Colonic mucosa (tissue), 4 donors: ENCODE measurements at regions not wholly inside any gene's neighbourhood (a gene's known extent, or its start where the extent isn't known, plus 50 kb on each side); places are given as distances from the start of the nearest gene placed in this dataset.

Experiments used
- DNase-seq: peaks from one replicate; pipeline ENCODE4 v3.0.0-alpha.2; 2020
- H3K27ac ChIP-seq: fragments of 200-600 bp; one replicate; pipeline ENCODE4 v1.8.0; 2021
- H3K27me3 ChIP-seq: fragments of 200-600 bp; one replicate; pipeline ENCODE4 v1.8.0; 2021
- H3K36me3 ChIP-seq: fragments of 200-600 bp; one replicate; pipeline ENCODE4 v1.8.0; 2021
- H3K4me1 ChIP-seq: fragments of 200-600 bp; one replicate; pipeline ENCODE4 v1.8.0; 2021; ENCODE audit warnings: mild to moderate bottlenecking
- H3K4me3 ChIP-seq: fragments of 200-600 bp; one replicate; pipeline ENCODE4 v1.8.0; 2021
- H3K9ac ChIP-seq, 2 donors: one replicate each; pipeline ENCODE4 v1.7.0; 2013; ENCODE audit warnings: control low read depth in 2 of 2, low read depth in 2 of 2, low read length in 2 of 2
- H3K9me3 ChIP-seq: fragments of 200-600 bp; one replicate; pipeline ENCODE4 v1.8.0; 2021
- intact Hi-C: fragments of 100-400 bp; cut with DNase I; formaldehyde crosslinking; loops from one replicate; pipeline ENCODE4 v1.14.1; 2022
- TF ChIP-seq, protein P1 (sequence below): fragments of 200-600 bp; IDR thresholded peaks from one replicate; pipeline ENCODE4 v1.8.0; 2022; ENCODE audit warnings: antibody characterized with exemption, mild to moderate bottlenecking
- donor health status: healthy.
- donor health status: DM: no; HTN: no; CAD: no.
- donor health status: DM: no; HTN: no; CAD: no.

GRCh38 chr11:19552656-19553260, 159.9 kb upstream of the NAV2 start:
- Histone ChIP-seq H3K4me3 (no peak overlapping the region), H3K9ac (no peak overlapping the region), H3K27ac (no peak overlapping the region), H3K9me3 (no peaks in the 10 kb centered on the region), H3K36me3 (no peaks in the 10 kb centered on the region), H3K4me1 (no peaks in the 10 kb centered on the region), H3K27me3 (no peaks in the 10 kb centered on the region)
- intact Hi-C loops = loop anchor here (1.0 to 10.0 kb wide), 5 partner anchors 240 to 802 kb away; no protein-coding TSS in a partner anchor
- no peak for DNase-seq
- TF ChIP-seq, protein P1, sequence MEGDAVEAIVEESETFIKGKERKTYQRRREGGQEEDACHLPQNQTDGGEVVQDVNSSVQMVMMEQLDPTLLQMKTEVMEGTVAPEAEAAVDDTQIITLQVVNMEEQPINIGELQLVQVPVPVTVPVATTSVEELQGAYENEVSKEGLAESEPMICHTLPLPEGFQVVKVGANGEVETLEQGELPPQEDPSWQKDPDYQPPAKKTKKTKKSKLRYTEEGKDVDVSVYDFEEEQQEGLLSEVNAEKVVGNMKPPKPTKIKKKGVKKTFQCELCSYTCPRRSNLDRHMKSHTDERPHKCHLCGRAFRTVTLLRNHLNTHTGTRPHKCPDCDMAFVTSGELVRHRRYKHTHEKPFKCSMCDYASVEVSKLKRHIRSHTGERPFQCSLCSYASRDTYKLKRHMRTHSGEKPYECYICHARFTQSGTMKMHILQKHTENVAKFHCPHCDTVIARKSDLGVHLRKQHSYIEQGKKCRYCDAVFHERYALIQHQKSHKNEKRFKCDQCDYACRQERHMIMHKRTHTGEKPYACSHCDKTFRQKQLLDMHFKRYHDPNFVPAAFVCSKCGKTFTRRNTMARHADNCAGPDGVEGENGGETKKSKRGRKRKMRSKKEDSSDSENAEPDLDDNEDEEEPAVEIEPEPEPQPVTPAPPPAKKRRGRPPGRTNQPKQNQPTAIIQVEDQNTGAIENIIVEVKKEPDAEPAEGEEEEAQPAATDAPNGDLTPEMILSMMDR = no peak

GRCh38 chr11:19552161-19552560, 160.5 kb upstream of the NAV2 start:
- Histone ChIP-seq H3K27me3 (no peaks in the 10 kb centered on the region), H3K4me1 (no peaks in the 10 kb centered on the region), H3K9ac (no peak overlapping the region), H3K4me3 (no peak overlapping the region), H3K36me3 (no peaks in the 10 kb centered on the region), H3K9me3 (no peaks in the 10 kb centered on the region), H3K27ac (no peak overlapping the region)
- intact Hi-C loops = loop anchor here (2.0 to 10.0 kb wide), 4 partner anchors 240 to 803 kb away; no protein-coding TSS in a partner anchor
- TF ChIP-seq, protein P1 = no peak
- DNase-seq = no peak

- Histone ChIP-seq H3K9ac (no peak overlapping the region), H3K4me1 (no peaks in the 10 kb centered on the region), H3K4me3 (no peak overlapping the region), H3K27me3 (no peaks in the 10 kb centered on the region), H3K9me3 (no peaks in the 10 kb centered on the region), H3K36me3 (no peaks in the 10 kb centered on the region), H3K27ac (no peak overlapping the region)
- TF ChIP-seq, protein P1 = no peak
- no peak for DNase-seq
- intact Hi-C loops = loop anchor here (5.0 to 10.0 kb wide), 3 partner anchors 239 to 803 kb away; no protein-coding TSS in a partner anchor
These were observed 161.2 kb upstream of the NAV2 start for GRCh38 chr11:19551457-19551856.

- no peak for DNase-seq
- H3K9me3 ChIP-seq = no peaks in the 10 kb centered on the region
- TF ChIP-seq, protein P1 = no peak
- H3K27ac ChIP-seq = no peak overlapping the region
- no peak overlapping the region for H3K9ac ChIP-seq
- H3K4me3 ChIP-seq = no peak overlapping the region
- H3K4me1 ChIP-seq = no peaks in the 10 kb centered on the region
- H3K27me3 ChIP-seq = no peaks in the 10 kb centered on the region
- H3K36me3 ChIP-seq = no peaks in the 10 kb centered on the region
- intact Hi-C loops = no loop called here
These were observed 165.6 kb upstream of the NAV2 start for GRCh38 chr11:19547044-19547443.

DNA sequence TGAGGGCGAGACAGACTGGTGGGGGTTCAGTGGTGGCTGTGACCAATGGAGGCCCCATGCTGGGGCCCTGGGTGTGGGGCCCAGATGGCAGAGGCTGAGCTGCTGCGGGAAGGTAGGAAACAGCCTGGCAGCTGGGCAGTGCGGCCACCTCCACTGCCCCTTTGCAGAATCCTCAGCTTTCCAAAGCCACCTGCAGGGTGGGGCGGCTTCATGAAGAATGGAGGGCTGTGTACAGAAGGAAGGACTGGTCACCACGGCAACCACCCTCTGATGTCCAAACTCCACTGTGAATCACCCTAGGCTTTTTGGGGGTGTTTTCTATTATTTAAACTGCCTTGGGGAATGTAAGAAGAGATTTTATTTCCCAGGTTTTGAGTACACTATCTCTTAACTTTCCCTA, 166.3 kb upstream of the NAV2 start:
- Histone ChIP-seq H3K4me1 (no peaks in the 10 kb centered on the region), H3K9ac (no peak overlapping the region), H3K36me3 (no peaks in the 10 kb centered on the region), H3K9me3 (no peaks in the 10 kb centered on the region), H3K27me3 (no peaks in the 10 kb centered on the region), H3K27ac (no peak overlapping the region), H3K4me3 (no peak overlapping the region)
- TF ChIP-seq, protein P1 = no peak
- intact Hi-C loops = no loop called here
- no peak for DNase-seq
